Left kidney (tissue), 1 donor: ENCODE measurements at regions not wholly inside any gene's neighbourhood (a gene's known extent, or its start where the extent isn't known, plus 50 kb on each side); places are given as distances from the start of the nearest gene placed in this dataset.

Experiments used
- DNase-seq: peaks from one replicate; pipeline ENCODE4 v3.0.0-alpha.2; 2013

- no peak for DNase-seq
These were observed 1130.0 kb downstream of the TSN start for GRCh38 chr2:122885436-122885835.

DNA sequence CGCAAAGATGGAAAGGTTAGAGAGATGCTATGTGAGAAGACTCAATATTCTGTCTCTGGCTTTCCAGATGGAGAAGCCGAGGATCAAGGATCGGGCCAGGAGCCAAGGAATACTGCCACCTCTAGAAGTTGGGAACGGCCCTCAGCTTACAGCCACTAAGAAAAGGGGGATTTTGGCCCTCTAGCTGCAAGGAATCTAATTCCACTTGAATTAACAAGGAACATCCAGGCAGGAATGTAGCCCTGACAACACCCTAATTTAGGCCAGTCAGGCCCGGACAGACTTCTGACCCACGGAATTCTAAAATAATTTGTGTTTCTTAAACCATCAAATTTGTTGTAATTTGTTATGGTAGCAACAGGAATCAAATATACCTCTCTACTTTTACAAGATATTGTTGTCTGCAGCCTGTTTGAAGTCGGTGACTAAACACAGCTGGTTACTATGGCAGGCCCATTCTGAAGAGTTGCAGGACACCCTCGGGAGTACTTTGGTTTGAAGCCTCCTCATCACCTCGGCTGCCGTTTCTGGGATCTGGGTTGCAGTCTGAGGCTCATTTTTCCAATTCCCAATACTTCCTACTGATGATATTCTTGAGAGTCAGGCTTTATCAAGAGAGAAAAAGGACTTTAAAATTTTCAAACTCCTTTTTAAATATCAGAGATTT is 1131.2 kb downstream of the TSN start:
- no peak for DNase-seq

DNA sequence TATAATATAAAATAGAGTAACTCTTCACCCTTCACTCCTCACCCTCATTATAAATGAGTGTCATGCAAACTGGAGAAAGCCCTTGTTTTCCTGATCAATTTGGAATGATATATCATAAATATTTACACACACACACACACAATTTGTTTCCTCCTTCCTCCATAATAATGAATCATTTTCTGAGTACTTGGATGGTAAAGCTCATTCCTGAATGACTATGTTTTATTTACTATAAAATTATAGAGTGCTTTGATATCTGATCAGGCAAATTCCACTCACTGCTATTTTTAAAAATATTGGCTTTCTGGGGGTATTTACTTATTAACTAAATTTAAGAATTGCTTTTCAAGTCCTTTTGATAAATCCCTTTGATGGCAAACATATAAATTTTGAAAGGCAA is 1125.5 kb upstream of the CNTNAP5 start:
- DNase-seq: no peak

DNA sequence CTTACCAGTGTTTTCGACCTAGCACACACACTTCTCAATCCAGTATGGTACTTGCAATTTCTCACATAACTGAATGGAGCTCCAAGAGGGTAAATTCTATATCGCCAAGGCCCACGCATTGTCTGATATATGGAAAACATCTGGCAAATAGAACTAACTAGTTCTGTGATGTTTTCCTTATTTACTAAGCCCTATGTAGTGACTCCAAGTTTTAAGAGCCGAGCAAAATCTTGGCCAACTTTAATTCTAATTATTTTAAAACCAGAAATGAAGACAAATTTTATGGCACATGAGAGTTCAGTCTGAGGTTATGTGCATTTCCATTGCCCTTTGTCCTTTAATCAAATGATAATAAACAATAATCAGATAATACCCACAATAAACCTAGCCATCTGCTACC is 1119.7 kb upstream of the CNTNAP5 start:
- DNase-seq: no peak

GRCh38 chr2:122908159-122908558 is 1116.9 kb upstream of the CNTNAP5 start:
- DNase-seq: no peak

GRCh38 chr2:122927197-122927596 is 1097.9 kb upstream of the CNTNAP5 start:
- no peak for DNase-seq

- DNase-seq: no peak
These were observed 1097.2 kb upstream of the CNTNAP5 start for GRCh38 chr2:122927710-122928557.

- DNase-seq: no peak
These were observed 1095.7 kb upstream of the CNTNAP5 start for GRCh38 chr2:122929347-122929746.

GRCh38 chr2:122935506-122935905 is 1089.6 kb upstream of the CNTNAP5 start:
- no peak for DNase-seq

DNA sequence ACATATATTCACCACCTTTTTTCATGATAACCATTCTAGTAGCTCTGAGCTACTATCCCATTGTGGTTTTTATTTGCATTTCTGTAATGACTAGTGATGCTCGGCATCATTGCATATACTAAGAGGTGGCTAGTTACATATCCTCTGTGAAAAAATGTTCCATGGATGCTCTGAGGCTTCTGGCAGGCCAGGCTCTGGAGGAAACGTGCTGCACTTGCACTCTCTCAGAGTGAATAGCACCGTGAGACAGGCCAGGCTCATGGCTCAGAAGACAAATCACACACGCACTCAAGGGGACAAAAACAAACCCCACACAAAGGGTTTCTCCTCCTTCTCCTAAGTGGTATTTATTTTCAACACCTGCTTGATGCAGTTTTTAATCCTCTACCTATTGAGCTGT is 1085.3 kb upstream of the CNTNAP5 start:
- DNase-seq: no peak

- DNase-seq: no peak
These were observed 1075.6 kb upstream of the CNTNAP5 start for GRCh38 chr2:122949523-122949922.

- no peak for DNase-seq
These were observed 1069.3 kb upstream of the CNTNAP5 start for GRCh38 chr2:122955776-122956175.

- DNase-seq: no peak
These were observed 1064.1 kb upstream of the CNTNAP5 start for GRCh38 chr2:122960759-122961641.

DNA sequence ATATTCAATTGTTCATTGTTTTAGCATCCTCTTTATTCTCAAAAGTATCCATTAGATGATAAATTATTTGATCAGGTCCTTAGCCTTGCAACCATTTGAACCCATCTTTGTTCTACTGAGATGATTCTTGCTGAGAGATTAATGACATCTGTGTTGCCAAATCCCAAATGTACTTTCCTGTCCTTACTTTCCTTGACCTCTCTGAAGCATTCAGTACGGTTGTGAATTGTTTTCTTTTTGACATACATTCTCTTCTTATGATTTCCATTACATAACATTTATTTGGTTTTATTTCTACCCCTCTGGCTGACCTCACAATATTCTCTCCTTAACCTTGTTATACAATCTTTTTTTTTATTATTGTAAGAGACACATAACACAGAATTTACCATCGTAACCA is 1058.6 kb upstream of the CNTNAP5 start:
- DNase-seq: no peak

GRCh38 chr2:122977580-122977979 is 1047.5 kb upstream of the CNTNAP5 start:
- DNase-seq: no peak

DNA sequence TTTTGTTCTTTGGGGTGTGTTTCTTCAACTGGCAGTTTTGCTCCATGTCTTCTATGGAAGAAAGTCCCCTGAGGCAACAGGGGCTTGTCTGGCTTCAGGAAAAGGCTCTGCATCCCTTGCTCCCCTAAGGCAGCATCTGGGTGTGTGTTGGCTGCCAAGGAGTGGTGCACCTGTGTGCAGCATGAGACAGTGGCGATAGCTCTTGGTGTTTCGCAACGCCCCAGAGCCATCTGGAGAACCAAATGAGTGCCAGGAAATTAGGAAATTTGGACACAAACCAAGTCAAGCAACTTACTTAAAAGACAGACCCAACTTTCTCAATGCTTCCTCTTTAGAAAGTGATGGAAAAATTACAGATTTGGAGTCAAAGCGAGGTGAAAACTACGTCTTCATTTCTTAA is 1044.4 kb upstream of the CNTNAP5 start:
- no peak for DNase-seq

- DNase-seq: no peak
These were observed 1042.2 kb upstream of the CNTNAP5 start for GRCh38 chr2:122982936-122983335.

DNA sequence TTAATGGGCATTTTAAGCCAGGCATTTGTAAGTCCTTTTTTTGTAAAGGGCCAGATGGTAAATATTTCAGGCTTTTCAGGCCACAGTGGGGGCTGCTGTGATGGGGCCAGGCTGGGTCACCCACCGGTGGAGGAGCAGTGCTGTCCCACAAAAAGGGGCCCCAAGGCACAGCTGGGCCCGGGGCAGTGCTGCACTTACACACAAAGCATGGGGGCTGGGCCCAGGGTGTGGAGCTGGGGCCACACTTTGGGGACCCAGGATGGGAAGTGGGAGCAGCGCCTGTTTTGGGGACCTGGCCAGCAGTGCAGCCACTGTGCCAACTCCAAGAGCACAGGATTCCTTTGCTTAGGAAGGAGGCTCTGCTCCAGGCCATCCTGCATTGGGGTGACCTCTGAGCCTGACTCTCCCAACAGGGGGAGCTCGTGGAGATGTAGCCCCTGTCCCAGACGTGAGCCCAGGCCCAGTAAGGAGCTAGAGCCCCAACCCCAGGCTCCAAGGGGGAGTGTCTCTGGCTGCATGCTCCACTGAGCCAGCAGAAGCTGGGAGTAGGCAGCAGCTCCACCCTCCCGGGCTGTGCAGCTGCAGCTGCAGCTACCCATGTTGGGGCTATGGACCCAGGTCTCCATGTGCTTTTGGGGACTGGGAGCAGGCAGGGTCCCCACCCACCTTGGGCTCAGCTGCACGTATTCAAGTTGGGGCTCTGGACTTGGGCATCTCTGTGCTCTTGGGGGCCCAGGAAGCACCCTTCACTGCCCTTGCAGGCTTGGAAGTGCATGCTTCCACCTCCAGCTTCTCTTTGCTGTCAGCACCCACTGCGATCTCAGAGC is 1036.5 kb upstream of the CNTNAP5 start:
- no peak for DNase-seq

- no peak for DNase-seq
These were observed 1031.5 kb upstream of the CNTNAP5 start for GRCh38 chr2:122993592-122993991.

DNA sequence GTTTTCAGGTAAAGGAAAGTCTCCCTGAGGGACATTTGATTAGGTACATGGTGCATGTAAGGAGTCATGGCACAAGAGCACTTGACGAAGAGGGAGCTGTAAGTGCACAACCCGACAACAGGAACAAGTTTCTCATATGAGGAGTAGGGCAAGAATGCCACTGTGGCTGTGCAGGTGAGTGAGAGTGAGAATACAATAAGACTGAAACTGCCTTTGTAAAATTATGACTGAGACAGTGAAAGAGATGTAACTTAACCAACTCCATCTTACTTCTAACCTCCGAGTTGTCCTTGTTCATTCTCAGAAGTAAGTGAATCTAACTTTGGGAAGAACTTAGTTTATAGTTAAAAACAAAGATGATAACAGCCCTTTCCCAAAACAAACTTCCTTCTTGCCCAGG is 1025.8 kb upstream of the CNTNAP5 start:
- no peak for DNase-seq

DNA sequence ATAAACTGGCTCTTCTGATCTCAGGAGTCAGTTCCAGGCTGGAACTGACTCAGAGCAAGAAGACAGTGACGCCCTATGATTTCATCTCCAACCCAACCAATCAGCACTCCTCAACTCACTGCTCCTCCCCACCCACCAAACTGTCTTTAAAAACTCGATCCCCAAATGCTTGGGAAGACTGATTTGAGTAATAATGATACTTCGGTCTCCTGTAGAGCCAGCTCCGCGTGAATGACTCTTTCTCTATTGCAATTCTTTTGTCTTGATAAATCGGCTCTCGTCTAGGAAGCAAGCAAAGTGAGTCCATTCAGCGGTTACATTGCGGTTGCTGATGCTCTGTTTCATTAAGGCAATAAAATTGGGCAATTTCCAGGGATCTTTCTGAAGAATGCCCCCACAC is 1025.3 kb upstream of the CNTNAP5 start:
- DNase-seq: no peak
